SK-N-SH treated with all-trans-retinoic acid at 6 μM for 48 hours (cell line): ENCODE measurements at regions not wholly inside any gene's neighbourhood (a gene's known extent, or its start where the extent isn't known, plus 50 kb on each side); places are given as distances from the start of the nearest gene placed in this dataset.

Experiments used
- ATAC-seq: fragments of 200-7000 bp; cut with Tn5 transposase; 3 replicates; pipeline ENCODE4 v1.9.1; 2020; ENCODE audit warnings: mild to moderate bottlenecking, moderate library complexity
- ARNTL ChIP-seq: fragments of 450-650 bp; formaldehyde crosslinking; IDR thresholded peaks from 2 replicates; pipeline ENCODE4 v1.5.0; 2020; ENCODE audit warnings: low read depth, mild to moderate bottlenecking, moderate library complexity, borderline replicate concordance
- CSDC2 ChIP-seq: fragments of 250-450 bp; sonication (Bioruptor Pico); IDR thresholded peaks from 2 replicates; pipeline ENCODE4 v1.5.0; 2020; ENCODE audit warnings: mild to moderate bottlenecking, moderate library complexity
- CSRNP3 ChIP-seq: fragments of 250-450 bp; sonication (Bioruptor Pico); IDR thresholded peaks from 2 replicates; pipeline ENCODE4 v1.5.1; 2021; ENCODE audit warnings: mild to moderate bottlenecking, moderate library complexity
- ESRRG ChIP-seq: fragments of 250-450 bp; sonication (Bioruptor Pico); IDR thresholded peaks from 2 replicates; pipeline ENCODE4 v1.6.1; 2021; ENCODE audit warnings: mild to moderate bottlenecking
- GLIS3 ChIP-seq: fragments of 250-450 bp; sonication (Bioruptor Pico); IDR thresholded peaks from 2 replicates; pipeline ENCODE4 v1.5.0; 2020; ENCODE audit warnings: mild to moderate bottlenecking, moderate library complexity
- ISL1 ChIP-seq: fragments of 250-450 bp; sonication (Bioruptor Pico); IDR thresholded peaks from 2 replicates; pipeline ENCODE4 v2.1.2; 2022; ENCODE audit warnings: mild to moderate bottlenecking, moderate library complexity
- OSR1 ChIP-seq: fragments of 250-450 bp; sonication (Bioruptor Pico); IDR thresholded peaks from 2 replicates; pipeline ENCODE4 v1.8.0; 2022; ENCODE audit warnings: moderate library complexity, mild to moderate bottlenecking, inconsistent platforms
- PATZ1 ChIP-seq: fragments of 250-450 bp; sonication (Bioruptor Pico); IDR thresholded peaks from 2 replicates; pipeline ENCODE4 v1.8.0; 2020; ENCODE audit warnings: mild to moderate bottlenecking, moderate library complexity, borderline replicate concordance
- POU6F1 ChIP-seq: fragments of 250-450 bp; sonication (Bioruptor Pico); IDR thresholded peaks from 2 replicates; pipeline ENCODE4 v1.8.0; 2021; ENCODE audit warnings: low read depth, mild to moderate bottlenecking, moderate library complexity, borderline replicate concordance
- PPARA ChIP-seq: fragments of 250-450 bp; sonication (Bioruptor Pico); IDR thresholded peaks from 2 replicates; pipeline ENCODE4 v1.5.0; 2020; ENCODE audit warnings: mild to moderate bottlenecking, borderline replicate concordance
- RARB ChIP-seq: fragments of 250-450 bp; sonication (Bioruptor Pico); IDR thresholded peaks from 2 replicates; pipeline ENCODE4 v1.8.0; 2021; ENCODE audit warnings: mild to moderate bottlenecking, moderate library complexity
- SNAI2 ChIP-seq: fragments of 250-450 bp; sonication (Bioruptor Pico); IDR thresholded peaks from 2 replicates; pipeline ENCODE4 v1.5.0; 2020; ENCODE audit warnings: mild to moderate bottlenecking, moderate library complexity
- TOX ChIP-seq: fragments of 250-450 bp; sonication (Bioruptor Pico); IDR thresholded peaks from 2 replicates; pipeline ENCODE4 v1.8.0; 2021; ENCODE audit warnings: mild to moderate bottlenecking, moderate library complexity, borderline replicate concordance
- ZC3H10 ChIP-seq: fragments of 250-450 bp; sonication (Bioruptor Pico); IDR thresholded peaks from 2 replicates; pipeline ENCODE4 v1.5.1; 2021; ENCODE audit warnings: mild to moderate bottlenecking, moderate library complexity
- ZFP3 ChIP-seq: fragments of 250-450 bp; sonication (Bioruptor Pico); IDR thresholded peaks from 2 replicates; pipeline ENCODE4 v1.5.0; 2020; ENCODE audit warnings: mild to moderate bottlenecking, moderate library complexity
- ZFP30 ChIP-seq: fragments of 450-650 bp; formaldehyde crosslinking; IDR thresholded peaks from 2 replicates; pipeline ENCODE4 v1.5.0; 2022; ENCODE audit warnings: mild to moderate bottlenecking, moderate library complexity
- ZNF70 ChIP-seq: fragments of 450-650 bp; formaldehyde crosslinking; IDR thresholded peaks from 2 replicates; pipeline ENCODE4 v1.5.0; 2020; ENCODE audit warnings: mild to moderate bottlenecking, moderate library complexity
- ZNF8 ChIP-seq: fragments of 450-650 bp; formaldehyde crosslinking; IDR thresholded peaks from 2 replicates; pipeline ENCODE4 v1.5.0; 2020; ENCODE audit warnings: mild to moderate bottlenecking, moderate library complexity

- ATAC-seq, result no peak
- TF ChIP-seq OSR1 (CRISPR knock-in tag) (no peak), ZNF70 (CRISPR knock-in tag) (no peak), ISL1 (CRISPR knock-in tag) (no peak), ZFP30 (CRISPR knock-in tag) (no peak), ESRRG (CRISPR knock-in tag) (no peak), CSRNP3 (CRISPR knock-in tag) (no peak), TOX (CRISPR knock-in tag) (no peak)
Measured at GRCh38 chr13:32849369-32849768, 166.9 kb upstream of the KL start.

- no peak for TF ChIP-seq GLIS3 (CRISPR knock-in tag)
- TF ChIP-seq ZNF70 (CRISPR knock-in tag), result no peak
- TF ChIP-seq CSRNP3 (CRISPR knock-in tag), result no peak
- TF ChIP-seq CSDC2 (CRISPR knock-in tag), result no peak
- no peak for TF ChIP-seq ISL1 (CRISPR knock-in tag)
- TF ChIP-seq ESRRG (CRISPR knock-in tag), result no peak
- no peak for TF ChIP-seq ZNF8
- TF ChIP-seq ZC3H10 (CRISPR knock-in tag), result no peak
- TF ChIP-seq PATZ1 (CRISPR knock-in tag), result no peak
- TF ChIP-seq RARB (CRISPR knock-in tag), result no peak
Measured at GRCh38 chr13:32850316-32851052, 165.7 kb upstream of the KL start.

GRCh38 chr13:32851083-32852069 lies 164.8 kb upstream of the KL start:
- TF ChIP-seq CSRNP3 (CRISPR knock-in tag), result no peak
- TF ChIP-seq ARNTL, result no peak
- TF ChIP-seq, all 23 proteins: peak for 0
- no peak for ATAC-seq

More at GRCh38 chr13:32850316-32851052, 165.7 kb upstream of the KL start:
- ATAC-seq, result no peak

GRCh38 chr13:32852526-32852925 lies 163.7 kb upstream of the KL start:
- ATAC-seq, result no peak
- TF ChIP-seq ZNF70 (CRISPR knock-in tag) (no peak), ESRRG (CRISPR knock-in tag) (no peak), SNAI2 (CRISPR knock-in tag) (no peak), PATZ1 (CRISPR knock-in tag) (no peak), ISL1 (CRISPR knock-in tag) (no peak), ZNF8 (no peak), CSRNP3 (CRISPR knock-in tag) (no peak), POU6F1 (CRISPR knock-in tag) (no peak), PPARA (no peak), ZFP3 (CRISPR knock-in tag) (no peak)
